ENCODE measurements at regions not wholly inside any gene's neighbourhood (a gene's known extent, or its start where the extent isn't known, plus 50 kb on each side); places are given as distances from the start of the nearest gene placed in this dataset.

DNA sequence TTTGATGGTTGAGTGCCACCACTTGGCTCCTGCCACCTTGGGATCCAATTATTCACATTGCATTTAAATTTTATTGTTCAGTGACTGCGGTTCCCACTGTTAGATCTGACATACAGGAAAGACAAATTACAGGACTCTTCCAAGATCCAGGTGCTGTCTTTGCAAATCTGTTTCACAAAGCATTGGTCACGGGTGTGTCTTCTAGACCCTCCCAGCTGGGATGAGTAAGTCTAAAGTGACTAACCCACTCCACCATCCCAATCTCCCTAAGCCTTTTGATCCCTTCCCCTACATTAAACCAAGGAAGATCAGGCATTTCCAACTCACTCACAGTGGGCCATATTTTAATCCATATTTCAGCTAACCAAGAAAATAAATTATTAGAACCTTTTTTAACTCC is 1016.3 kb upstream of the CTNND2 start:
- Histone ChIP-seq H3K27me3 (ENCODE audit: insufficient read depth) (no peaks in the 10 kb centered on the region), H3K36me3 (ENCODE audit: insufficient read depth) (no peaks in the 10 kb centered on the region), H3K4me3 (no peak overlapping the region), H3K79me2 (replicated peaks; ENCODE audit: insufficient read depth) (no peaks in the 10 kb centered on the region), H3K9me2 (ENCODE audit: insufficient read depth) (peaks cover 12% of the 10 kb centered on the region; the same call in 1 of the 2 replicates), H3K27ac (ENCODE audit: low read depth) (no peak overlapping the region), H3F3A (replicated peaks; ENCODE audit: low read depth) (no peaks in the 10 kb centered on the region), H3K4me1 (ENCODE audit: insufficient read depth) (no peaks in the 10 kb centered on the region), H4K20me1 (replicated peaks; ENCODE audit: insufficient read depth) (no peaks in the 10 kb centered on the region), H2AFZ (no peak overlapping the region), H3K4me2 (no peak overlapping the region)
- Mint-ChIP-seq H3K4me1 (no peaks in the 10 kb centered on the region), H3K36me3 (ENCODE audit: low read depth) (no peaks in the 10 kb centered on the region), H3K4me3 (no peak overlapping the region), H3K27ac (no peak overlapping the region), H3K9me3 (peaks cover 3% of the 10 kb centered on the region; the same call in 1 of the 3 replicates), H3K27me3 (ENCODE audit: insufficient read depth, low read depth, poor library complexity) (no peaks in the 10 kb centered on the region)
- TF ChIP-seq, protein P1, sequence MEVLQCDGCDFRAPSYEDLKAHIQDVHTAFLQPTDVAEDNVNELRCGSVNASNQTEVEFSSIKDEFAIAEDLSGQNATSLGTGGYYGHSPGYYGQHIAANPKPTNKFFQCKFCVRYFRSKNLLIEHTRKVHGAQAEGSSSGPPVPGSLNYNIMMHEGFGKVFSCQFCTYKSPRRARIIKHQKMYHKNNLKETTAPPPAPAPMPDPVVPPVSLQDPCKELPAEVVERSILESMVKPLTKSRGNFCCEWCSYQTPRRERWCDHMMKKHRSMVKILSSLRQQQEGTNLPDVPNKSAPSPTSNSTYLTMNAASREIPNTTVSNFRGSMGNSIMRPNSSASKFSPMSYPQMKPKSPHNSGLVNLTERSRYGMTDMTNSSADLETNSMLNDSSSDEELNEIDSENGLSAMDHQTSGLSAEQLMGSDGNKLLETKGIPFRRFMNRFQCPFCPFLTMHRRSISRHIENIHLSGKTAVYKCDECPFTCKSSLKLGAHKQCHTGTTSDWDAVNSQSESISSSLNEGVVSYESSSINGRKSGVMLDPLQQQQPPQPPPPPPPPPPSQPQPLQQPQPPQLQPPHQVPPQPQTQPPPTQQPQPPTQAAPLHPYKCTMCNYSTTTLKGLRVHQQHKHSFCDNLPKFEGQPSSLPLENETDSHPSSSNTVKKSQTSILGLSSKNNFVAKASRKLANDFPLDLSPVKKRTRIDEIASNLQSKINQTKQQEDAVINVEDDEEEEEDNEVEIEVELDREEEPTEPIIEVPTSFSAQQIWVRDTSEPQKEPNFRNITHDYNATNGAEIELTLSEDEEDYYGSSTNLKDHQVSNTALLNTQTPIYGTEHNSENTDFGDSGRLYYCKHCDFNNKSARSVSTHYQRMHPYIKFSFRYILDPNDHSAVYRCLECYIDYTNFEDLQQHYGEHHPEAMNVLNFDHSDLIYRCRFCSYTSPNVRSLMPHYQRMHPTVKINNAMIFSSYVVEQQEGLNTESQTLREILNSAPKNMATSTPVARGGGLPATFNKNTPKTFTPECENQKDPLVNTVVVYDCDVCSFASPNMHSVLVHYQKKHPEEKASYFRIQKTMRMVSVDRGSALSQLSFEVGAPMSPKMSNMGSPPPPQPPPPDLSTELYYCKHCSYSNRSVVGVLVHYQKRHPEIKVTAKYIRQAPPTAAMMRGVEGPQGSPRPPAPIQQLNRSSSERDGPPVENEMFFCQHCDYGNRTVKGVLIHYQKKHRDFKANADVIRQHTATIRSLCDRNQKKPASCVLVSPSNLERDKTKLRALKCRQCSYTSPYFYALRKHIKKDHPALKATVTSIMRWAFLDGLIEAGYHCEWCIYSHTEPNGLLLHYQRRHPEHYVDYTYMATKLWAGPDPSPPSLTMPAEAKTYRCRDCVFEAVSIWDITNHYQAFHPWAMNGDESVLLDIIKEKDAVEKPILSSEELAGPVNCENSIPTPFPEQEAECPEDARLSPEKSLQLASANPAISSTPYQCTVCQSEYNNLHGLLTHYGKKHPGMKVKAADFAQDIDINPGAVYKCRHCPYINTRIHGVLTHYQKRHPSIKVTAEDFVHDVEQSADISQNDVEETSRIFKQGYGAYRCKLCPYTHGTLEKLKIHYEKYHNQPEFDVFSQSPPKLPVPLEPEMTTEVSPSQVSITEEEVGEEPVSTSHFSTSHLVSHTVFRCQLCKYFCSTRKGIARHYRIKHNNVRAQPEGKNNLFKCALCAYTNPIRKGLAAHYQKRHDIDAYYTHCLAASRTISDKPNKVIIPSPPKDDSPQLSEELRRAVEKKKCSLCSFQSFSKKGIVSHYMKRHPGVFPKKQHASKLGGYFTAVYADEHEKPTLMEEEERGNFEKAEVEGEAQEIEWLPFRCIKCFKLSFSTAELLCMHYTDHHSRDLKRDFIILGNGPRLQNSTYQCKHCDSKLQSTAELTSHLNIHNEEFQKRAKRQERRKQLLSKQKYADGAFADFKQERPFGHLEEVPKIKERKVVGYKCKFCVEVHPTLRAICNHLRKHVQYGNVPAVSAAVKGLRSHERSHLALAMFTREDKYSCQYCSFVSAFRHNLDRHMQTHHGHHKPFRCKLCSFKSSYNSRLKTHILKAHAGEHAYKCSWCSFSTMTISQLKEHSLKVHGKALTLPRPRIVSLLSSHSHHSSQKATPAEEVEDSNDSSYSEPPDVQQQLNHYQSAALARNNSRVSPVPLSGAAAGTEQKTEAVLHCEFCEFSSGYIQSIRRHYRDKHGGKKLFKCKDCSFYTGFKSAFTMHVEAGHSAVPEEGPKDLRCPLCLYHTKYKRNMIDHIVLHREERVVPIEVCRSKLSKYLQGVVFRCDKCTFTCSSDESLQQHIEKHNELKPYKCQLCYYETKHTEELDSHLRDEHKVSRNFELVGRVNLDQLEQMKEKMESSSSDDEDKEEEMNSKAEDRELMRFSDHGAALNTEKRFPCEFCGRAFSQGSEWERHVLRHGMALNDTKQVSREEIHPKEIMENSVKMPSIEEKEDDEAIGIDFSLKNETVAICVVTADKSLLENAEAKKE (CRISPR knock-in tag; IDR thresholded peaks at IDR 0.05) = no peak
- TF ChIP-seq POLR2AphosphoS5 (IDR thresholded peaks at IDR 0.05; ENCODE audit: low read depth) (no peak), STAT1 (IDR thresholded peaks at IDR 0.05; ENCODE audit: unreplicated experiment) (no peak), EZH2phosphoT487 (IDR thresholded peaks at IDR 0.05; ENCODE audit: unreplicated experiment) (no peak)
- TF ChIP-seq, protein P2, sequence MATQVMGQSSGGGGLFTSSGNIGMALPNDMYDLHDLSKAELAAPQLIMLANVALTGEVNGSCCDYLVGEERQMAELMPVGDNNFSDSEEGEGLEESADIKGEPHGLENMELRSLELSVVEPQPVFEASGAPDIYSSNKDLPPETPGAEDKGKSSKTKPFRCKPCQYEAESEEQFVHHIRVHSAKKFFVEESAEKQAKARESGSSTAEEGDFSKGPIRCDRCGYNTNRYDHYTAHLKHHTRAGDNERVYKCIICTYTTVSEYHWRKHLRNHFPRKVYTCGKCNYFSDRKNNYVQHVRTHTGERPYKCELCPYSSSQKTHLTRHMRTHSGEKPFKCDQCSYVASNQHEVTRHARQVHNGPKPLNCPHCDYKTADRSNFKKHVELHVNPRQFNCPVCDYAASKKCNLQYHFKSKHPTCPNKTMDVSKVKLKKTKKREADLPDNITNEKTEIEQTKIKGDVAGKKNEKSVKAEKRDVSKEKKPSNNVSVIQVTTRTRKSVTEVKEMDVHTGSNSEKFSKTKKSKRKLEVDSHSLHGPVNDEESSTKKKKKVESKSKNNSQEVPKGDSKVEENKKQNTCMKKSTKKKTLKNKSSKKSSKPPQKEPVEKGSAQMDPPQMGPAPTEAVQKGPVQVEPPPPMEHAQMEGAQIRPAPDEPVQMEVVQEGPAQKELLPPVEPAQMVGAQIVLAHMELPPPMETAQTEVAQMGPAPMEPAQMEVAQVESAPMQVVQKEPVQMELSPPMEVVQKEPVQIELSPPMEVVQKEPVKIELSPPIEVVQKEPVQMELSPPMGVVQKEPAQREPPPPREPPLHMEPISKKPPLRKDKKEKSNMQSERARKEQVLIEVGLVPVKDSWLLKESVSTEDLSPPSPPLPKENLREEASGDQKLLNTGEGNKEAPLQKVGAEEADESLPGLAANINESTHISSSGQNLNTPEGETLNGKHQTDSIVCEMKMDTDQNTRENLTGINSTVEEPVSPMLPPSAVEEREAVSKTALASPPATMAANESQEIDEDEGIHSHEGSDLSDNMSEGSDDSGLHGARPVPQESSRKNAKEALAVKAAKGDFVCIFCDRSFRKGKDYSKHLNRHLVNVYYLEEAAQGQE (IDR thresholded peaks at IDR 0.05; ENCODE audit: unreplicated experiment) = no peak
- DNase-seq (ENCODE audit: low spot score) (no peak), ATAC-seq (no peak)

Measured in GM23338 (cell line).